GM21825 (cell line): ENCODE measurements at regions not wholly inside any gene's neighbourhood (a gene's known extent, or its start where the extent isn't known, plus 50 kb on each side); places are given as distances from the start of the nearest gene placed in this dataset.
A peak's percentile ranks its signal among the peaks of the same experiment; 100 is the strongest.

ENCODE experiments used
- ATAC-seq: cut with Tn5 transposase; IDR thresholded peaks from one replicate; pipeline ENCODE4 v1.9.1; 2021; ENCODE audit warnings: mild to moderate bottlenecking, moderate library complexity; ENCODE audit not compliant: unreplicated experiment

- no peak for ATAC-seq
Measured at GRCh38 chr3:43183456-43183855, 77.6 kb upstream of the POMGNT2 start.

GRCh38 chr3:43181202-43181821, 75.4 kb upstream of the POMGNT2 start:
- ATAC-seq: peak; percentile 65

- peak; percentile 14 for ATAC-seq
Measured at GRCh38 chr3:43180694-43181093, 74.8 kb upstream of the POMGNT2 start.

GRCh38 chr3:43180027-43180426, 74.1 kb upstream of the POMGNT2 start:
- ATAC-seq: no peak

- no peak for ATAC-seq
Measured at GRCh38 chr3:43178891-43179366, 73.0 kb upstream of the POMGNT2 start.

GRCh38 chr3:43177085-43177484, 71.2 kb upstream of the POMGNT2 start:
- no peak for ATAC-seq

- ATAC-seq: no peak
Measured at GRCh38 chr3:43176666-43177065, 70.8 kb upstream of the POMGNT2 start.

GRCh38 chr3:43175541-43175940, 69.7 kb upstream of the POMGNT2 start:
- ATAC-seq: no peak

- no peak for ATAC-seq
Measured at GRCh38 chr3:43173949-43174348, 68.1 kb upstream of the POMGNT2 start.

GRCh38 chr3:43171748-43172147, 65.9 kb upstream of the POMGNT2 start:
- ATAC-seq: no peak

GRCh38 chr3:43170553-43170952, 64.7 kb upstream of the POMGNT2 start:
- no peak for ATAC-seq

- ATAC-seq: no peak
Measured at GRCh38 chr3:43169987-43170386, 64.1 kb upstream of the POMGNT2 start.

- no peak for ATAC-seq
Measured at GRCh38 chr3:43166406-43166805, 60.5 kb upstream of the POMGNT2 start.

- ATAC-seq: no peak
Measured at GRCh38 chr3:43165786-43166185, 59.9 kb upstream of the POMGNT2 start.

GRCh38 chr3:43163895-43164493, 58.1 kb upstream of the POMGNT2 start:
- ATAC-seq: no peak

GRCh38 chr3:43162230-43163084, 56.6 kb upstream of the POMGNT2 start:
- no peak for ATAC-seq

GRCh38 chr3:43161684-43162229, 55.9 kb upstream of the POMGNT2 start:
- ATAC-seq: no peak

- ATAC-seq: no peak
Measured at GRCh38 chr3:43160664-43161063, 54.8 kb upstream of the POMGNT2 start.

- no peak for ATAC-seq
Measured at GRCh38 chr3:43159876-43160255, 54.0 kb upstream of the POMGNT2 start.

GRCh38 chr3:43159131-43159875, 53.4 kb upstream of the POMGNT2 start:
- no peak for ATAC-seq
